ENCODE measurements at regions not wholly inside any gene's neighbourhood (a gene's known extent, or its start where the extent isn't known, plus 50 kb on each side); places are given as distances from the start of the nearest gene placed in this dataset.

DNA sequence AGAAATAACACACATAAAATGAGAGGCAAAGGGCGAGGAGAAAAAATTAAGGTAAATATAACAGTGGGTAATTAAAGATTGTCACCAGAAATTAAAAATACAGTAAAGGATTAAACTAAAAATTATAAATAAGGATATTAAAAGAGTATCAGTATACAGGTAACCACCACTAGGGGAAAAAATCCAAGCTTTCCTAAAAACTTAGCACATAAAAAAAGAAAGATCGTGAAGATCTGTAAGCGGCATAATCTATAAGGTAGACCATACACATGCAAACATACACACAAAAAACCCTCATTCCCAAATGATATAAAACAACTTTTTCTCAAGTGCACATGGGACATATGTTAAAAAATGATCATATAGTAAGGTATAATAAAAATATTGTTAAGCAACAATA is 577.3 kb upstream of the NUDT12 start:
- no peak overlapping the region for H3K4me3 ChIP-seq (ENCODE audit: low read depth, low read length, poor library complexity, severe bottlenecking)
- no peaks in the 10 kb centered on the region for H3F3A ChIP-seq (ENCODE audit: insufficient read depth, low read length)
- H3K27ac ChIP-seq (ENCODE audit: low read depth, low read length, poor library complexity, severe bottlenecking), result no peak overlapping the region
- H3K9ac ChIP-seq (ENCODE audit: low read length), result no peak overlapping the region
- H3K27me3 ChIP-seq (ENCODE audit: insufficient read depth, low read length), result no peaks in the 10 kb centered on the region
- no peaks in the 10 kb centered on the region for H3K79me2 ChIP-seq (ENCODE audit: insufficient read depth, low read length)
- no peaks in the 10 kb centered on the region for H3K9me2 ChIP-seq (ENCODE audit: low read depth, low read length)
- no peak overlapping the region for H2AFZ ChIP-seq (ENCODE audit: low read length)
- no peaks in the 10 kb centered on the region for H4K20me1 ChIP-seq (ENCODE audit: insufficient read depth, low read length)
- H3K9me3 ChIP-seq (ENCODE audit: low read length), result no peaks in the 10 kb centered on the region
- TF ChIP-seq, protein P1, sequence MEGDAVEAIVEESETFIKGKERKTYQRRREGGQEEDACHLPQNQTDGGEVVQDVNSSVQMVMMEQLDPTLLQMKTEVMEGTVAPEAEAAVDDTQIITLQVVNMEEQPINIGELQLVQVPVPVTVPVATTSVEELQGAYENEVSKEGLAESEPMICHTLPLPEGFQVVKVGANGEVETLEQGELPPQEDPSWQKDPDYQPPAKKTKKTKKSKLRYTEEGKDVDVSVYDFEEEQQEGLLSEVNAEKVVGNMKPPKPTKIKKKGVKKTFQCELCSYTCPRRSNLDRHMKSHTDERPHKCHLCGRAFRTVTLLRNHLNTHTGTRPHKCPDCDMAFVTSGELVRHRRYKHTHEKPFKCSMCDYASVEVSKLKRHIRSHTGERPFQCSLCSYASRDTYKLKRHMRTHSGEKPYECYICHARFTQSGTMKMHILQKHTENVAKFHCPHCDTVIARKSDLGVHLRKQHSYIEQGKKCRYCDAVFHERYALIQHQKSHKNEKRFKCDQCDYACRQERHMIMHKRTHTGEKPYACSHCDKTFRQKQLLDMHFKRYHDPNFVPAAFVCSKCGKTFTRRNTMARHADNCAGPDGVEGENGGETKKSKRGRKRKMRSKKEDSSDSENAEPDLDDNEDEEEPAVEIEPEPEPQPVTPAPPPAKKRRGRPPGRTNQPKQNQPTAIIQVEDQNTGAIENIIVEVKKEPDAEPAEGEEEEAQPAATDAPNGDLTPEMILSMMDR (IDR thresholded peaks at IDR 0.05; ENCODE audit: low read length), result no peak
- TF ChIP-seq EZH2 (IDR thresholded peaks at IDR 0.05; ENCODE audit: borderline replicate concordance, low read length), result no peak
- H3K4me2 ChIP-seq (ENCODE audit: low read length), result no peak overlapping the region
- H3K4me1 ChIP-seq (ENCODE audit: insufficient read depth, low read length, severe bottlenecking), result no peaks in the 10 kb centered on the region
- no peaks in the 10 kb centered on the region for H3K36me3 ChIP-seq (ENCODE audit: insufficient read depth, low read length)

DNA sequence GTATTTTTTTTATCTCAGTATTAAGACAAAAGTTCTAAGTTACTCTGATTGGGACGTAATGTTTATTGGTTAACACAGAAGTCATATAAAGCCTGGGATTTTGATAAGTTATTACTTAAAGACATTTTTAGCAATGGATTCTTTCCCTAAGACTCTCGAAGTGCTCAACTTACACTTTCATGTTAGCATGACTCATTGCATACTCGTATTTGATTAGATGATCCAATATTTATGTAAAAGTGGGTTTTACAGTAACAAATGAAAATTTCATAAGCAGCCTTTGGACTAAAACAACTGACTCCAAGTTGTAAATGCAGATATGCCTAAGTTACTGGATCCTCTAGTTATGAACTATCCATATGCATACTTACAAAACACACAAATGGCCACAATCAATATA is 567.7 kb upstream of the NUDT12 start:
- no peaks in the 10 kb centered on the region for H3K27me3 ChIP-seq (ENCODE audit: insufficient read depth, low read length)
- TF ChIP-seq, protein P1 (IDR thresholded peaks at IDR 0.05; ENCODE audit: low read length), result no peak
- no peak for TF ChIP-seq EZH2 (IDR thresholded peaks at IDR 0.05; ENCODE audit: borderline replicate concordance, low read length)

DNA sequence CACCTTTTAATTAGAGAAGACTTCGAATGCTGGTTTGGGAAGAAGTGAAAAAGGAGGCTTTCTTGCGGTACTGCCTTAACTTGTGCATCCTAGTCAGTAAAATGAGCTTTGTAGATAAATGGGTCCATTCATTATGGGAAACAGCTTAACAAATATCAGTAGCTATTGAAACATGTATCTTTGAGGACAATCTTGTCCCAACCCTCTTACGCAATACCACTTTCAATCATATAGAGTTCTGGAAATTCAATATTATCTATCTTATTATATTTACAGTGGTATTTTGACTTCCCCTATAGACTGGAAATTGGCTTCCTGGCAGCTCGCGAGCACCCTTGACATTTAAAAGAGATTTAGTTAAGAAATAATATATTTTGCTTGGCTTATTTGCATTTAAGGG is 565.8 kb upstream of the NUDT12 start:
- Histone ChIP-seq H3K4me3 (ENCODE audit: low read depth, low read length, poor library complexity, severe bottlenecking) (no peak overlapping the region), H3K9me3 (ENCODE audit: low read length) (no peaks in the 10 kb centered on the region), H2AFZ (ENCODE audit: low read length) (no peak overlapping the region), H3K4me1 (ENCODE audit: insufficient read depth, low read length, severe bottlenecking) (no peaks in the 10 kb centered on the region), H3K27me3 (ENCODE audit: insufficient read depth, low read length) (no peaks in the 10 kb centered on the region), H4K20me1 (ENCODE audit: insufficient read depth, low read length) (no peaks in the 10 kb centered on the region), H3K36me3 (ENCODE audit: insufficient read depth, low read length) (no peaks in the 10 kb centered on the region), H3K79me2 (ENCODE audit: insufficient read depth, low read length) (no peaks in the 10 kb centered on the region), H3K27ac (ENCODE audit: low read depth, low read length, poor library complexity, severe bottlenecking) (no peak overlapping the region), H3K4me2 (ENCODE audit: low read length) (no peak overlapping the region), H3K9ac (ENCODE audit: low read length) (no peak overlapping the region), H3K9me2 (ENCODE audit: low read depth, low read length) (no peaks in the 10 kb centered on the region), H3F3A (ENCODE audit: insufficient read depth, low read length) (no peaks in the 10 kb centered on the region)
- TF ChIP-seq EZH2 (IDR thresholded peaks at IDR 0.05; ENCODE audit: borderline replicate concordance, low read length), result no peak
- TF ChIP-seq, protein P1 (IDR thresholded peaks at IDR 0.05; ENCODE audit: low read length), result no peak

More for the DNA sequence above, 567.7 kb upstream of the NUDT12 start:
- Histone ChIP-seq H3K9me2 (ENCODE audit: low read depth, low read length) (no peaks in the 10 kb centered on the region), H3K36me3 (ENCODE audit: insufficient read depth, low read length) (no peaks in the 10 kb centered on the region), H3K4me1 (ENCODE audit: insufficient read depth, low read length, severe bottlenecking) (no peaks in the 10 kb centered on the region), H3K4me2 (ENCODE audit: low read length) (no peak overlapping the region), H3K9me3 (ENCODE audit: low read length) (no peaks in the 10 kb centered on the region), H3K9ac (ENCODE audit: low read length) (no peak overlapping the region), H2AFZ (ENCODE audit: low read length) (no peak overlapping the region), H3F3A (ENCODE audit: insufficient read depth, low read length) (no peaks in the 10 kb centered on the region), H4K20me1 (ENCODE audit: insufficient read depth, low read length) (no peaks in the 10 kb centered on the region), H3K79me2 (ENCODE audit: insufficient read depth, low read length) (no peaks in the 10 kb centered on the region), H3K4me3 (ENCODE audit: low read depth, low read length, poor library complexity, severe bottlenecking) (no peak overlapping the region), H3K27ac (ENCODE audit: low read depth, low read length, poor library complexity, severe bottlenecking) (no peak overlapping the region)
